ENCODE measurements at regions not wholly inside any gene's neighbourhood (a gene's known extent, or its start where the extent isn't known, plus 50 kb on each side); places are given as distances from the start of the nearest gene placed in this dataset.

- Mint-ChIP-seq H3K4me3 (no peak overlapping the region), H3K27ac (no peak overlapping the region), H3K36me3 (no peaks in the 10 kb centered on the region), H3K9me3 (peaks cover 5% of the 10 kb centered on the region), H3K4me1 (peaks cover 8% of the 10 kb centered on the region)
- DNase-seq (ENCODE audit: low spot score in 2 of 2) (no peak), ATAC-seq (no peak)
Observed at GRCh38 chr17:77717941-77718668, 240.4 kb upstream of the TNRC6C start.

DNA sequence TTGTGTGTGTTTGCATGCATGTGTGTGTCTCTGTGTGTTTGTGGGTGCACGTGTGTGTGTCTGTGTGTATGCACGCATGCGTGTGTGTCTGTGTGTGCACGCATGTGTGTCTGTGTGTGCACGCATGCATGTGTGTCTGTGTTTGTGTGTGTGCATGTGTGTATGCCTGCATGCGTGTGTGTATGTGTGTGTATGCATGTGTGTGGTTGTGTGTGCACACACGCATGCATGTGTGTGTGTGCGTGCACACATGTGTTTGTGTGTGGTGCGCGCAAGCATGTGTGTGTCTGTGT lies 239.9 kb upstream of the TNRC6C start:
- no peak overlapping the region for H3K4me3 Mint-ChIP-seq
- H3K4me1 Mint-ChIP-seq: peaks cover 8% of the 10 kb centered on the region
- DNase-seq (ENCODE audit: low spot score in 2 of 2): no peak
- H3K27ac Mint-ChIP-seq: no peak overlapping the region
- H3K36me3 Mint-ChIP-seq: no peaks in the 10 kb centered on the region
- H3K9me3 Mint-ChIP-seq: peaks cover 5% of the 10 kb centered on the region
- ATAC-seq: no peak

DNA sequence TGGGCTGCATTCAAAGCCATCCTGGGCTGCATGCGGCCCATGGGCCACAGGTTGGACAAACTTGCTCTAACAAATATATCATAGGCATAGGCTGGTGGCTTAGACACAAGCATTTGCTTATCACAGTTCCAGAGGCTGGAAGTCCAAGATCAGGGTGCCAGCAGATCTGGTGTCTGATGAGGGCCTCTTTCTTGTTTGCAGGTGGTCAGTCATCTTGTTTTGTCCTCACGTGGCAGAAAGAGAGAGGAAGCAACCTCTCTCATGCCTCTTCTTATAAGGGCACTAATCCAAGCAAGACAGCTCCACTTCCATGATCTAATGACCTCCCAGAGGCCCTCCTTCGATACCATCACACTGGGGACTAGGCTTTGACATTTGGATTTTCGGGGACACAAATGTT lies 238.7 kb upstream of the TNRC6C start:
- Mint-ChIP-seq H3K4me3 (no peak overlapping the region), H3K27ac (no peak overlapping the region), H3K4me1 (peaks cover 8% of the 10 kb centered on the region), H3K9me3 (no peaks in the 10 kb centered on the region), H3K36me3 (no peaks in the 10 kb centered on the region)
- DNase-seq (ENCODE audit: low spot score in 2 of 2) (no peak), ATAC-seq (no peak)

- H3K36me3 Mint-ChIP-seq: no peaks in the 10 kb centered on the region
- peaks cover 8% of the 10 kb centered on the region for H3K4me1 Mint-ChIP-seq
- no peaks in the 10 kb centered on the region for H3K9me3 Mint-ChIP-seq
- no peak overlapping the region for H3K27ac Mint-ChIP-seq
- no peak for ATAC-seq
- no peak for DNase-seq (ENCODE audit: low spot score in 2 of 2)
- no peak overlapping the region for H3K4me3 Mint-ChIP-seq
Observed at GRCh38 chr17:77720946-77721845, 237.3 kb upstream of the TNRC6C start.

DNA sequence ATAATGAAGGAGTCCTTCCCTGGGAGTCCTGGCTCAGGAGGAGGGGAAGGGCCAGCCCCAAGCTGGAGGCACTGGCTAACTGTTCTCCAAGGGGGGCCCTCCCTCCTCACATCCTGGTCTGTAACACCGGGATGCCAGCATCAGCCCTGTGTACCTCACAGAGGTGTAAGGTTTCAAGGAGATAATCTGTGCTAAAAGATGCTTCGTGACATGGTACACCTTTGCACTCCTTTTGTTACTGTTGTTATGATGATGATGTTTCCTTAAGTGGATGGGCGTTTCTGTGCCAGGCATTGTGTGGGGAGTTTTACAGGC lies 236.7 kb upstream of the TNRC6C start:
- Mint-ChIP-seq H3K9me3 (no peaks in the 10 kb centered on the region), H3K4me3 (no peak overlapping the region), H3K4me1 (peaks cover 8% of the 10 kb centered on the region), H3K27ac (no peak overlapping the region), H3K36me3 (no peaks in the 10 kb centered on the region)
- ATAC-seq: no peak
- DNase-seq (ENCODE audit: low spot score in 2 of 2): no peak

DNA sequence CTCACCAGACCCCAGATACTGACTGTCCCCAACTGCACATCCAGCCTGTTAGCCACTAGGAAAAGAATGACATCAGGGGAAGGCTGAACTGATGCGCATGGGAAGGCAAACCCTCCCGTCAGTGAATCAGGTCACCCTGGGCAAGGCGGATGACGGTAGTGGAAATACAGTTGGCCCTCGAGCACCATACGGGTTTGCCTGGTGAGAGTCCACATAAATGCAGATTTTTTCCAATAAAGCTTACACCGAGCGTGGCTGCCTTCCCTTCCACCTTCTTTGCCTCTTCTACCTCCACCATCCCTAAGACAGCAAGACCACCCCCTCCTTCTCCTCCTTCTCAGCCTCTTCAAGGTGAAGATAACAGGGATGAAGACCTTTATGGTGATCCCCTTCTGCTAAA lies 236.1 kb upstream of the TNRC6C start:
- DNase-seq (ENCODE audit: low spot score in 2 of 2) (no peak), ATAC-seq (no peak)
- H3K36me3 Mint-ChIP-seq: no peaks in the 10 kb centered on the region
- no peaks in the 10 kb centered on the region for H3K9me3 Mint-ChIP-seq
- no peak overlapping the region for H3K4me3 Mint-ChIP-seq
- H3K4me1 Mint-ChIP-seq: peaks cover 9% of the 10 kb centered on the region
- H3K27ac Mint-ChIP-seq: no peak overlapping the region

- Mint-ChIP-seq H3K4me3 (no peak overlapping the region), H3K27ac (no peak overlapping the region), H3K9me3 (no peaks in the 10 kb centered on the region), H3K36me3 (no peaks in the 10 kb centered on the region), H3K4me1 (peaks cover 12% of the 10 kb centered on the region)
- no peak for DNase-seq (ENCODE audit: low spot score in 2 of 2)
- no peak for ATAC-seq
Observed at GRCh38 chr17:77723071-77723908, 235.2 kb upstream of the TNRC6C start.

DNA sequence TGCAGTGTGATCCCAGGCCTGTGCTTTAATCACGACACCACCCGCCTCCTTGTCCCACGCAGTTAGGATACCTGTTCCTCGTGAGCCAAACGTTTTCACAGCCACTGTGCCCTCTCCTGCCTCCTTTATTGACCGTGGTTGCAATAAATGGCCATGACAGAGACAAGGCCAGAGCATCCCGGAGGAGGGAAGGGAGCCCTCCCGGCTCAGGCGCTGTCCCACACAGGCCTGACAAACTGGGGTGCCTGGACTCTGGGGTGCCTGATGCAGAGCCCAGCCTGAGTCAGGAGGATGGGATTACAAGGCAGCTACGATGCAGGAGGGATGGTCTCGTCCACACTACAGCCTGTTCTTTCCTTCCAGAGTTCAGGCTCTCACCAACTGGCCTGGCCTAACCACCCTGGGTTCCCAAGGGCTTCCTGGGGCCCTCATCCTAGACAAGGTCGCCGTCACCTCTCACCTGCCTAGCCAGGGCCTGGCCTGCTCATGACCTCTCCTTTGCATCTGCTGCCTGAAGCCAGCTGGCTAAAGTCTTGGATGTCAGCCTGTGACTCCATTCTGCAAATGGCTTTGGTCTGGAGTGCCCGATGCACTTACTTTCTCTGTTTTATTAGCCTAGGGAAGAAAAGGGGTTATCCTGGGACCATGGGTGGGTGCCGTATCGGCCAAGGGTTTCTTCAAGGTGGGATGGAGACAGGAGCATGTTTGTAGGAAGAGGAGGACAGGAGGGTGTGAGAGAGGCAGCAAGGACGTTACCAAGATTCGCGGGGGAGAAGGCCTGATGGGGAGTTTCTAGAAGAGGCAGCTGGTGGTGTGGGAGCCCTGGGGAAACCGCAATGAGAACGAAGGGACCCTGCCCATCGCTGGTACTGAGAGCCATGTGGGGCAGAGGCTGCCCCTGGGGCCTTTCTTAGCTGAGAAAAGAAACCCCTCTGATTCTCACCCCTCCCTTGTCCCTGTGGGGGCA lies 234.3 kb upstream of the TNRC6C start:
- DNase-seq (ENCODE audit: low spot score in 2 of 2) (no peak), ATAC-seq (no peak)
- Mint-ChIP-seq H3K4me3 (no peak overlapping the region), H3K27ac (no peak overlapping the region), H3K4me1 (peaks cover 6% of the 10 kb centered on the region), H3K9me3 (no peaks in the 10 kb centered on the region), H3K36me3 (no peaks in the 10 kb centered on the region)

DNA sequence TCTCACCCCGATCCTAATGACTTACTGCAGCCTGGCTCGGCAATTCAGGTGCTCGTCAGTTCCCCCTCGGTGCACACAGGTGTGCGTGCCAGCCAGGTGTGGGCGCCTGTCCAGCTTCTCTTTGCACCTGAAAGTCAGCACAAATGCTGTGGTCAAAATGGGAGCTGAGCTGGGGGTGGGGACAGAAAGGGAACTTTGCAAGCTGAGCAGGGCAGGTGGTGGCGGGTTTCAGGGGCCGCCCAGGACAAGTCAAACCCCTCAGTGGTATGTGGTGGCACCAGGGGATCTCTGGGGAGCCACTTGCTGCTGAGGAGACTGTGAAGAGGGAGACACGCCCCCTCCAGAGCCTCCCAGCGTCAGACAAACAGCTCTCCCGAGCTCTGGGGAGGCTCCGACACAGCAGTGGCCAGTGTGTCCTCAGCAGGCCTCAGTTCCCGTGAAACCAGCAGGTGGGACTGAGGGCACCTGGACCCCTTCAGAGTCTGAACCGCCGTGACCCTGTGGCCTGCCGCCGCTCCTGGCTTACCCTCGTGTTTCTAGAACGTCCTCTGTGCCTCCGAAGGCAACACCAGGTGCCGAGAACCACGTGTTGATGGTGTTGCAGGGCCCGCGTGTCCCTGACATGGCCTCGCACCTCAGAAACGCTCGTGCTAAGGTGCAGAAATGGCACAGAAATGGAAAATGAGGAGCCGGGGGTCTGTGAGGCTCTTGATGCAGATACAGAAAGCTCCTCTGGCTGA lies 233.5 kb upstream of the TNRC6C start:
- Mint-ChIP-seq H3K9me3 (no peaks in the 10 kb centered on the region), H3K4me1 (peaks cover 6% of the 10 kb centered on the region), H3K4me3 (no peak overlapping the region), H3K27ac (no peak overlapping the region), H3K36me3 (no peaks in the 10 kb centered on the region)
- DNase-seq (ENCODE audit: low spot score in 2 of 2) (no peak), ATAC-seq (no peak)

GRCh38 chr17:77725846-77726245 lies 232.7 kb upstream of the TNRC6C start:
- H3K36me3 Mint-ChIP-seq: no peaks in the 10 kb centered on the region

DNA sequence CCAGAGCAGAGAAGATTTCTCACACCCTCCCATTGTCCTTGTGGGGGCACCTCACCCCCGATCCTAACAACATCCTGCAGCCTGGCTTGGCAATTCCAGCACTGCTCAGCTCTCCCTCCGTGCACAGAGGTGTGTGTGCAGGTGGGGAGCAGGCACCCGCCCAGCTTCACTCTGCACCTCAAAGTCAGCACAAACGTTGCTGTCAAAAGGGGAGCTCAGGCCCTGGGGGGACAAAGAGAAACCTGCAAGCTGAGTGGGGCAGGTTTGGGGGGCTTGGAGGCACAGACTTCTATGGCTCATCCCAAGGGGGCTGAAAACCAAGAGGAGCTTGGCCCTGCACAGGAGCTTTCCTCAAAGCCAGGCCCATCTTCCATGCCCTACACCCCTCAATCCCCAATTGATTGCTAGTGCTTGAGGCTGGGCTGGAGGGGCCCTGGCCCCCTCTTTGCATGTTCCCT lies 231.9 kb upstream of the TNRC6C start:
- ATAC-seq (no peak), DNase-seq (ENCODE audit: low spot score in 2 of 2) (no peak)
- H3K4me3 Mint-ChIP-seq: no peak overlapping the region
- H3K4me1 Mint-ChIP-seq: peaks cover 6% of the 10 kb centered on the region
- H3K36me3 Mint-ChIP-seq: no peaks in the 10 kb centered on the region
- no peak overlapping the region for H3K27ac Mint-ChIP-seq
- no peaks in the 10 kb centered on the region for H3K9me3 Mint-ChIP-seq

More at GRCh38 chr17:77725846-77726245, 232.7 kb upstream of the TNRC6C start:
- ATAC-seq (no peak), DNase-seq (ENCODE audit: low spot score in 2 of 2) (no peak)
- Mint-ChIP-seq H3K4me1 (peaks cover 6% of the 10 kb centered on the region), H3K27ac (no peak overlapping the region), H3K4me3 (no peak overlapping the region), H3K9me3 (no peaks in the 10 kb centered on the region)

DNA sequence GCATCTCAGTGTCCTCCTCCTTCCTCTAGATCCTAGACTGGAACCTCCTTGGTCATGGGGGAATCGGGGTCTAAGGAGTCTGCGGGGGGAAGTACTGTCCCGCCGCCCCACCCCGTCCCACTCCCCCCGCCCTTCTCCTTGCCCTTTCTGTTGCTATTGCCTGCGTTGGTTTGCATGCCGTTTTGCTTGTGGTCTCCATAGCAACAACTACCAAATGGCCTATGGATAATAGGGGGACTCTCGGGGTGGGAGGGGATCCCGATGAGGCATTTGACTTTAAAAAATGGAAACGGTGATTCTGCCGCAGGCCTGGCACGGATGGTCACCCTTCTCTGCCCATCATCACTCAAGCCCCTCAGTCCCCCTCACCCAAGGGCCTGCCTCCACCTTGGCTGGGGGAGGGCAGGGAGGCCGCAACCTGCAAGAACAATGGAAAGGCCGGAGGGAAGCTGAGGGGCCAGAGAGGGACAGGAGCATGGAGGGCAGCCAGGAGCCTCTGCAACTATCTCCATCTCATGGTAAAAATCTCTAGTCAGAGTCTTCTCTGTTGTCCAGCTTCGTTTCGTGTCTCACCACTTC lies 231.4 kb upstream of the TNRC6C start:
- H3K27ac Mint-ChIP-seq: no peak overlapping the region
- no peaks in the 10 kb centered on the region for H3K9me3 Mint-ChIP-seq
- no peaks in the 10 kb centered on the region for H3K36me3 Mint-ChIP-seq
- no peak overlapping the region for H3K4me3 Mint-ChIP-seq
- H3K4me1 Mint-ChIP-seq: peaks cover 6% of the 10 kb centered on the region
- no peak for DNase-seq (ENCODE audit: low spot score in 2 of 2)
- no peak for ATAC-seq

GRCh38 chr17:77728474-77728795 lies 230.1 kb upstream of the TNRC6C start:
- no peak for ATAC-seq
- H3K27ac Mint-ChIP-seq: no peak overlapping the region

GRCh38 chr17:77728871-77729270 lies 229.6 kb upstream of the TNRC6C start:
- H3K36me3 Mint-ChIP-seq: no peaks in the 10 kb centered on the region
- H3K9me3 Mint-ChIP-seq: peaks cover 6% of the 10 kb centered on the region
- H3K4me1 Mint-ChIP-seq: peaks cover 6% of the 10 kb centered on the region
- ATAC-seq (no peak), DNase-seq (ENCODE audit: low spot score in 2 of 2) (no peak)
- no peak overlapping the region for H3K27ac Mint-ChIP-seq
- H3K4me3 Mint-ChIP-seq: no peak overlapping the region

More at GRCh38 chr17:77728474-77728795, 230.1 kb upstream of the TNRC6C start:
- DNase-seq (ENCODE audit: low spot score in 2 of 2): no peak
- no peak overlapping the region for H3K4me3 Mint-ChIP-seq
- peaks cover 6% of the 10 kb centered on the region for H3K4me1 Mint-ChIP-seq
- no peaks in the 10 kb centered on the region for H3K36me3 Mint-ChIP-seq
- H3K9me3 Mint-ChIP-seq: peaks cover 6% of the 10 kb centered on the region

Data from stimulated activated effector memory CD8-positive, alpha-beta T cell treated with anti-CD3 and anti-CD28 coated beads, Interleukin-12 subunit alpha, Interleukin-12 subunit beta, amount 100 ng/mL, for 72 hours (primary cell).